H1 (cell line): ENCODE measurements at regions not wholly inside any gene's neighbourhood (a gene's known extent, or its start where the extent isn't known, plus 50 kb on each side); places are given as distances from the start of the nearest gene placed in this dataset.

Experiments used
- CTCF ChIA-PET: fragments of 300-600 bp; sonication (Branson Sonifier 250); formaldehyde crosslinking; loops from one replicate; lab custom pipeline; 2021; ENCODE audit not compliant: partially characterized antibody; lab: Charles Lee
- POLR2A ChIA-PET: fragments of 300-600 bp; sonication (Branson Sonifier 250); formaldehyde crosslinking; loops from one replicate; lab custom pipeline; 2021; ENCODE audit warnings: inconsistent platforms; ENCODE audit not compliant: partially characterized antibody; lab: Charles Lee
- DNase-seq, 2 experiments: peaks; one replicate each; pipeline versions ENCODE4 v3.0.0 to v3.0.0-alpha.2; 2010 to 2022; ENCODE audit warnings: low spot score in 2 of 2, low read depth in 1 of 2, mixed read lengths in 1 of 2
- FAIRE-seq: peaks from 2 replicates; lab custom pipeline; 2011; peaks lifted over from hg19 to GRCh38; lab: Jason Lieb, UNC
- H2AFZ ChIP-seq: 2 replicates; pipeline ENCODE4 v1.8.1; 2012; ENCODE audit warnings: low read length, inconsistent platforms
- H2AK5ac ChIP-seq: 2 replicates; pipeline ENCODE4 v1.6.1; 2013; ENCODE audit warnings: low read depth, low read length
- H2BK120ac ChIP-seq: replicated peaks from 2 replicates; pipeline ENCODE3; 2013; ENCODE audit warnings: low read depth, low read length, inconsistent platforms
- H2BK12ac ChIP-seq: 2 replicates; pipeline ENCODE4 v1.6.1; 2013; ENCODE audit warnings: low read depth, low read length
- H2BK15ac ChIP-seq: 2 replicates; pipeline ENCODE4 v1.6.1; 2013; ENCODE audit warnings: low read length
- H2BK20ac ChIP-seq: 2 replicates; pipeline ENCODE4 v1.6.1; 2013; ENCODE audit warnings: low read length
- H2BK5ac ChIP-seq: 2 replicates; pipeline ENCODE4 v1.6.1; 2013; ENCODE audit warnings: low read depth, low read length
- H3K14ac ChIP-seq: 2 replicates; pipeline ENCODE4 v1.6.1; 2013; ENCODE audit warnings: inconsistent platforms; ENCODE audit not compliant: insufficient read length
- H3K18ac ChIP-seq: 2 replicates; pipeline ENCODE4 v1.6.1; 2013; ENCODE audit warnings: low read length; ENCODE audit errors: extremely low read depth
- H3K23ac ChIP-seq: 2 replicates; pipeline ENCODE4 v1.6.1; 2013; ENCODE audit warnings: inconsistent platforms; ENCODE audit not compliant: insufficient read length
- H3K23me2 ChIP-seq: 2 replicates; pipeline ENCODE4 v1.6.1; 2013; ENCODE audit warnings: low read depth, low read length
- H3K27ac ChIP-seq: 2 replicates; pipeline ENCODE4 v1.6.1; 2011; ENCODE audit warnings: low read depth, low read length, inconsistent platforms
- H3K27me3 ChIP-seq, 4 experiments: replicated peaks in 1 of 4; 1 replicate in 1 of 4; 2 replicates in 3 of 4; pipeline versions ENCODE4 v1.6.1 to v1.8.1; 2011 to 2013; ENCODE audit warnings: low read length in 3 of 4, mild to moderate bottlenecking in 3 of 4, inconsistent platforms in 2 of 4, mixed read lengths in 2 of 4, moderate library complexity in 1 of 4; ENCODE audit not compliant: control insufficient read depth in 3 of 4, insufficient read depth in 3 of 4; ENCODE audit errors: extremely low read depth in 1 of 4
- H3K36me3 ChIP-seq, 4 experiments: 2 replicates each; pipeline versions ENCODE4 v1.6.1 to v1.8.1; 2011 to 2013; ENCODE audit warnings: mild to moderate bottlenecking in 4 of 4, low read length in 3 of 4, moderate library complexity in 2 of 4, control low read depth in 1 of 4, inconsistent platforms in 1 of 4; ENCODE audit not compliant: insufficient read depth in 4 of 4, control insufficient read depth in 2 of 4
- H3K4ac ChIP-seq: replicated peaks from 2 replicates; pipeline ENCODE3; 2013; ENCODE audit warnings: low read length, low read depth, mixed read lengths, inconsistent platforms; ENCODE audit not compliant: insufficient read length
- H3K4me1 ChIP-seq, 4 experiments: replicated peaks in 1 of 4; 1 replicate in 1 of 4; 2 replicates in 3 of 4; pipeline versions ENCODE4 v1.6.1 to v1.8.1; 2011 to 2013; ENCODE audit warnings: low read length in 3 of 4, inconsistent platforms in 2 of 4, mixed read lengths in 1 of 4; ENCODE audit not compliant: insufficient read depth in 4 of 4, control insufficient read depth in 3 of 4
- H3K4me2 ChIP-seq, 2 experiments: 2 replicates each; pipeline versions ENCODE4 v1.6.1 to v1.8.1; 2011 to 2013; ENCODE audit warnings: low read depth in 2 of 2, low read length in 2 of 2, control low read depth in 1 of 2, inconsistent platforms in 1 of 2, mild to moderate bottlenecking in 1 of 2; ENCODE audit not compliant: insufficient read depth in 1 of 2
- H3K4me3 ChIP-seq, 4 experiments: fragments of 200-600, 300-600 bp in 1 of 4; sonication (generic), shearing (Covaris generic), sonication (Bioruptor Twin) in 1 of 4; 2 replicates each; pipeline versions ENCODE4 v1.5.1 to v1.8.1; 2011 to 2016; ENCODE audit warnings: low read length in 4 of 4, low read depth in 3 of 4, control low read depth in 2 of 4, inconsistent platforms in 2 of 4, mild to moderate bottlenecking in 2 of 4, mixed read lengths in 1 of 4, moderate library complexity in 1 of 4; ENCODE audit not compliant: insufficient read depth in 2 of 4; ENCODE audit errors: extremely low read depth in 1 of 4
- H3K56ac ChIP-seq: replicated peaks from 2 replicates; pipeline ENCODE3; 2013; ENCODE audit warnings: low read depth, mild to moderate bottlenecking, mixed read lengths, low read length, inconsistent platforms; ENCODE audit not compliant: insufficient read length
- H3K79me1 ChIP-seq: 2 replicates; pipeline ENCODE4 v1.6.1; 2013; ENCODE audit warnings: low read depth, low read length, control low read depth
- H3K79me2 ChIP-seq, 2 experiments: 2 replicates each; pipeline versions ENCODE4 v1.6.1 to v1.8.1; 2012 to 2013; ENCODE audit warnings: low read length in 2 of 2, mild to moderate bottlenecking in 2 of 2, inconsistent platforms in 1 of 2; ENCODE audit not compliant: insufficient read depth in 2 of 2, control insufficient read depth in 1 of 2
- H3K9ac ChIP-seq, 4 experiments: replicated peaks in 1 of 4; 1 replicate in 1 of 4; 2 replicates in 3 of 4; pipeline versions ENCODE4 v1.6.1 to v1.8.1; 2011 to 2013; ENCODE audit warnings: low read depth in 3 of 4, low read length in 3 of 4, control low read depth in 2 of 4, mild to moderate bottlenecking in 2 of 4, moderate library complexity in 2 of 4, inconsistent platforms in 1 of 4; ENCODE audit errors: extremely low read depth in 1 of 4
- H3K9me3 ChIP-seq, 2 experiments: 2 replicates each; pipeline versions ENCODE4 v1.6.1 to v1.8.1; 2012 to 2013; ENCODE audit warnings: mild to moderate bottlenecking in 2 of 2, moderate library complexity in 2 of 2, control low read depth in 1 of 2, inconsistent platforms in 1 of 2, low read depth in 1 of 2, low read length in 1 of 2, mixed read lengths in 1 of 2; ENCODE audit not compliant: insufficient read depth in 2 of 2
- H4K20me1 ChIP-seq, 2 experiments: replicated peaks in 1 of 2; 2 replicates each; pipeline versions ENCODE3 to v1.8.1; 2011 to 2013; ENCODE audit warnings: inconsistent platforms in 2 of 2, low read length in 2 of 2, mild to moderate bottlenecking in 1 of 2; ENCODE audit not compliant: insufficient read depth in 2 of 2, control insufficient read depth in 1 of 2
- H4K5ac ChIP-seq: 2 replicates; pipeline ENCODE4 v1.6.1; 2013; ENCODE audit warnings: low read length, low read depth, mixed read lengths, inconsistent platforms; ENCODE audit not compliant: insufficient read length
- H4K8ac ChIP-seq: 2 replicates; pipeline ENCODE4 v1.8.0; 2013; ENCODE audit warnings: mild to moderate bottlenecking, moderate library complexity, low read length, inconsistent platforms; ENCODE audit not compliant: insufficient read depth; ENCODE audit errors: extremely low read depth
- H4K91ac ChIP-seq: replicated peaks from 2 replicates; pipeline ENCODE3; 2013; ENCODE audit warnings: low read length, mixed read lengths, inconsistent platforms; ENCODE audit not compliant: insufficient read length
- CBX5 ChIP-seq: fragments of 300-800, 300-1000 bp; sonication (generic); IDR thresholded peaks from 2 replicates; pipeline ENCODE4 v1.7.1; 2016; ENCODE audit warnings: antibody characterized with exemption, low read length, low read depth
- CHD2 ChIP-seq: IDR thresholded peaks from 2 replicates; pipeline ENCODE4 v1.6.1; 2012; ENCODE audit warnings: low read length, improper control_type of control experiment
- EP300 ChIP-seq, 2 experiments: IDR thresholded peaks; 1 replicate in 1 of 2; 2 replicates in 1 of 2; pipeline ENCODE4 v1.6.1; 2011 to 2012; ENCODE audit warnings: low read depth in 2 of 2, low read length in 2 of 2, mild to moderate bottlenecking in 2 of 2, borderline replicate concordance in 1 of 2, inconsistent platforms in 1 of 2, moderate library complexity in 1 of 2
- HDAC6 ChIP-seq: IDR thresholded peaks from one replicate; pipeline ENCODE4 v1.7.1; 2012; ENCODE audit warnings: low read depth, mild to moderate bottlenecking, inconsistent platforms, low read length, moderate library complexity
- JUN ChIP-seq: IDR thresholded peaks from 2 replicates; pipeline ENCODE4 v1.6.1; 2011; ENCODE audit warnings: low read depth, mild to moderate bottlenecking, improper control_type of control experiment, low read length
- MAFK ChIP-seq: IDR thresholded peaks from 2 replicates; pipeline ENCODE4 v1.6.1; 2012; ENCODE audit warnings: low read depth, mild to moderate bottlenecking, improper control_type of control experiment, low read length
- POLR2A ChIP-seq, 2 experiments: IDR thresholded peaks; 1 replicate in 1 of 2; 2 replicates in 1 of 2; pipeline ENCODE4 v1.6.1; 2011; ENCODE audit warnings: low read depth in 2 of 2, low read length in 2 of 2, mild to moderate bottlenecking in 2 of 2; ENCODE audit errors: control extremely low read depth in 1 of 2
- RBBP5 ChIP-seq: IDR thresholded peaks from 2 replicates; pipeline ENCODE4 v1.7.1; 2012; ENCODE audit warnings: low read depth, mild to moderate bottlenecking, inconsistent platforms, low read length, moderate library complexity, borderline replicate concordance
- SP2 ChIP-seq: IDR thresholded peaks from 2 replicates; pipeline ENCODE4 v1.6.1; 2012; ENCODE audit warnings: mild to moderate bottlenecking, low read length, inconsistent platforms
- SUZ12 ChIP-seq: fragments of 200-600 bp; sonication (generic); IDR thresholded peaks from 2 replicates; pipeline ENCODE4 v1.6.1; 2012; ENCODE audit warnings: mild to moderate bottlenecking, inconsistent platforms, low read length, moderate library complexity, mixed read lengths
- TBP ChIP-seq: IDR thresholded peaks from 2 replicates; pipeline ENCODE4 v1.6.1; 2011; ENCODE audit warnings: low read depth, low read length, improper control_type of control experiment
- TCF12 ChIP-seq: IDR thresholded peaks from 2 replicates; pipeline ENCODE4 v1.6.1; 2011; ENCODE audit warnings: low read depth, mild to moderate bottlenecking, low read length
- WGBS, 2 experiments: shearing (Covaris generic) in 1 of 2; methylation state at CpG; one replicate each; pipeline versions ENCODE4 v1.1.6 to v1.1.7; 2013 to 2015; ENCODE audit warnings: low lambda C conversion rate in 2 of 2, mixed read lengths in 2 of 2, inconsistent platforms in 1 of 2, low coverage in 1 of 2, missing lambda C conversion rate in 1 of 2; ENCODE audit not compliant: insufficient replicate concordance in 2 of 2, insufficient coverage in 1 of 2, insufficient read length in 1 of 2; ENCODE audit errors: extremely low coverage in 1 of 2, missing lambda C conversion rate in 1 of 2; 5-methylcytosine and 5-hydroxymethylcytosine counted together

- H3K4me3 ChIP-seq = no peak overlapping the region
- H3K4me1 ChIP-seq = no peaks in the 10 kb centered on the region
Observed at GRCh38 chr14:42200957-42201356, 594.3 kb downstream of the LRFN5 start.

More at GRCh38 chr14:42200957-42201356, 594.3 kb downstream of the LRFN5 start:
- ChIA-PET CTCF (no interaction called here), POLR2A (no interaction called here)
- no peak overlapping the region for H2BK120ac ChIP-seq
- FAIRE-seq = no peak
- no peak overlapping the region for H2BK15ac ChIP-seq
- H2AFZ ChIP-seq = no peak overlapping the region
- no peak overlapping the region for H2BK5ac ChIP-seq
- H3K79me2 ChIP-seq = no peaks in the 10 kb centered on the region
- H2BK20ac ChIP-seq = no peak overlapping the region
- no peaks in the 10 kb centered on the region for H3K23me2 ChIP-seq
- no peak overlapping the region for H3K23ac ChIP-seq
- TF ChIP-seq SP2 (no peak), JUN (no peak), CBX5 (no peak), HDAC6 (no peak), POLR2A (IDR thresholded peaks at IDR 0.05; ENCODE audit: control extremely low read depth in 1 of 2, low read depth in 2 of 2, low read length in 2 of 2) (no peak), SUZ12 (no peak), TCF12 (no peak), TBP (no peak), MAFK (no peak), RBBP5 (no peak), EP300 (IDR thresholded peaks at IDR 0.05; ENCODE audit: borderline replicate concordance in 1 of 2, low read depth in 2 of 2, low read length in 2 of 2) (no peak), CHD2 (no peak)
- no peak overlapping the region for H3K14ac ChIP-seq
- WGBS, 2 experiments = 85% methylated on average over 2 of the region's 2 CpGs; no CpG with 5 or more reads in 1 of the 2 experiments
- no peak overlapping the region for H3K4ac ChIP-seq
- no peak overlapping the region for H3K4me2 ChIP-seq
- H3K56ac ChIP-seq = no peak overlapping the region
- no peak overlapping the region for H2BK12ac ChIP-seq
- no peak overlapping the region for H2AK5ac ChIP-seq
- no peak overlapping the region for H4K91ac ChIP-seq
- H3K9ac ChIP-seq = no peak overlapping the region
- DNase-seq = no peak
- H3K27ac ChIP-seq = no peak overlapping the region
- no peaks in the 10 kb centered on the region for H4K20me1 ChIP-seq
- H3K9me3 ChIP-seq = no peaks in the 10 kb centered on the region
- H4K5ac ChIP-seq = no peak overlapping the region
- no peaks in the 10 kb centered on the region for H3K79me1 ChIP-seq
- H4K8ac ChIP-seq = no peak overlapping the region
- H3K18ac ChIP-seq = no peak overlapping the region
- no peaks in the 10 kb centered on the region for H3K36me3 ChIP-seq
- no peaks in the 10 kb centered on the region for H3K27me3 ChIP-seq
